Pancreas (tissue), 10 donors: ENCODE measurements at regions not wholly inside any gene's neighbourhood (a gene's known extent, or its start where the extent isn't known, plus 50 kb on each side); places are given as distances from the start of the nearest gene placed in this dataset.

Experiments
- ATAC-seq, 4 donors: fragments of 200-7000 bp; cut with Tn5 transposase; one replicate each; pipeline versions ENCODE4 v1.8.0 to v1.9.1; 2020; ENCODE audit warnings: mild to moderate bottlenecking in 4 of 4, moderate library complexity in 4 of 4
- DNase-seq, 6 donors: peaks; one replicate each; pipeline ENCODE4 v3.0.0-alpha.2; 2020
- FAIRE-seq: peaks from 2 replicates; lab custom pipeline; 2012; peaks lifted over from hg19 to GRCh38; lab: Jason Lieb, UNC
- H3K27ac ChIP-seq, 4 donors: fragments of 200-600 bp; sonication (generic); 1 replicate in 3 of 4; 2 replicates in 1 of 4; pipeline versions ENCODE4 v1.5.0 to v1.8.0; 2020
- H3K27me3 ChIP-seq, 4 donors: fragments of 200-600 bp; one replicate each; pipeline ENCODE4 v1.8.0; 2021
- H3K36me3 ChIP-seq, 3 donors: fragments of 200-600 bp; sonication (generic) in 1 of 3; one replicate each; pipeline versions ENCODE4 v1.5.0 to v1.8.0; 2020 to 2021
- H3K4me1 ChIP-seq, 3 donors: fragments of 200-600 bp; one replicate each; pipeline ENCODE4 v1.8.0; 2021
- H3K4me3 ChIP-seq, 4 donors: fragments of 200-600 bp; sonication (generic) in 2 of 4; one replicate each; pipeline versions ENCODE4 v1.5.0 to v1.8.0; 2020 to 2021
- H3K9me3 ChIP-seq, 4 donors: fragments of 200-600 bp; one replicate each; pipeline ENCODE4 v1.8.0; 2021
- CTCF ChIP-seq, 4 donors: fragments of 200-600 bp; sonication (generic) in 3 of 4; IDR thresholded peaks; one replicate each; pipeline versions ENCODE4 v1.5.0 to v1.8.0; 2021; ENCODE audit warnings: antibody characterized with exemption in 4 of 4
- WGBS, 2 donors: extraction: QIAGEN DNeasy Blood & Tissue Kit; methylation state at CpG; one replicate each; pipeline ENCODE4 v1.1.7; 2013; 5-methylcytosine and 5-hydroxymethylcytosine counted together
- intact Hi-C, 3 donors: fragments of 100-400 bp; cut with DNase I; formaldehyde crosslinking; loops; one replicate each; pipeline versions ENCODE4 v1.11.1 to v1.14.2; 2022
- donor health status: healthy with polysubstance abuse.
- donor health status: DM: no; HTN: no; CAD: no; lungs with moderate emphysema.
- donor health status: DM: no; HTN: no; CAD: no.
- donor health status: control.
- donor health status: control.
- donor health status: Bipolar disorder and iron deficiency.
- donor health status: DM: yes; HTN: yes; CAD: no.
- donor health status: DM: no; HTN: no; CAD: no.
- donor health status: DM: no; HTN: no; CAD: no.
- donor health status: DM: yes; HTN: yes; CAD: no.

- intact Hi-C loops = no loop called here
- TF ChIP-seq CTCF (IDR thresholded peaks at IDR 0.05) = no peak
These were observed 100.7 kb upstream of the STX18 start for GRCh38 chr4:4642496-4643000.

GRCh38 chr4:4641661-4642495 lies 100.0 kb upstream of the STX18 start:
- ATAC-seq = no peak
- no peak overlapping the region for H3K27ac ChIP-seq

More at GRCh38 chr4:4642496-4643000, 100.7 kb upstream of the STX18 start:
- H3K27ac ChIP-seq = no peak overlapping the region
- H3K9me3 ChIP-seq = no peaks in the 10 kb centered on the region
- ATAC-seq (no peak), DNase-seq (no peak), FAIRE-seq (no peak)
- no peaks in the 10 kb centered on the region for H3K4me1 ChIP-seq
- WGBS, 2 donors = 78 to 79% methylated on average over 6 of the region's 6 CpGs
- H3K4me3 ChIP-seq = no peak overlapping the region
- H3K36me3 ChIP-seq = no peaks in the 10 kb centered on the region
- H3K27me3 ChIP-seq = no peaks in the 10 kb centered on the region

GRCh38 chr4:4641254-4641653 lies 99.4 kb upstream of the STX18 start:
- H3K27ac ChIP-seq = no peak overlapping the region

More at GRCh38 chr4:4641661-4642495, 100.0 kb upstream of the STX18 start:
- TF ChIP-seq CTCF (IDR thresholded peaks at IDR 0.05) = no peak
- FAIRE-seq (no peak), DNase-seq (no peak)
- H3K27me3 ChIP-seq = no peaks in the 10 kb centered on the region
- intact Hi-C loops = no loop called here
- H3K36me3 ChIP-seq = no peaks in the 10 kb centered on the region
- no peak overlapping the region for H3K4me3 ChIP-seq
- no peaks in the 10 kb centered on the region for H3K4me1 ChIP-seq
- WGBS, 2 donors = 71 to 74% methylated on average over 23 of the region's 23 CpGs
- H3K9me3 ChIP-seq = no peaks in the 10 kb centered on the region

GRCh38 chr4:4640692-4641091 lies 98.8 kb upstream of the STX18 start:
- Histone ChIP-seq H3K4me1 (no peaks in the 10 kb centered on the region), H3K36me3 (no peaks in the 10 kb centered on the region), H3K27me3 (no peaks in the 10 kb centered on the region), H3K27ac (no peak overlapping the region), H3K9me3 (no peaks in the 10 kb centered on the region), H3K4me3 (no peak overlapping the region)
- DNase-seq (no peak), FAIRE-seq (no peak), ATAC-seq (no peak)
- TF ChIP-seq CTCF (IDR thresholded peaks at IDR 0.05) = no peak
- intact Hi-C loops = no loop called here
- WGBS, 2 donors = 67 to 72% methylated on average over 10 of the region's 10 CpGs

More at GRCh38 chr4:4641254-4641653, 99.4 kb upstream of the STX18 start:
- H3K4me3 ChIP-seq = no peak overlapping the region
- no peaks in the 10 kb centered on the region for H3K27me3 ChIP-seq
- intact Hi-C loops = no loop called here
- no peak for TF ChIP-seq CTCF (IDR thresholded peaks at IDR 0.05)
- DNase-seq = no peak
- no peak for ATAC-seq
- 84% methylated on average over 8 of the region's 8 CpGs for whole genome bisulfite sequencing, 2 donors
- no peaks in the 10 kb centered on the region for H3K9me3 ChIP-seq
- no peak for FAIRE-seq
- H3K36me3 ChIP-seq = no peaks in the 10 kb centered on the region
- no peaks in the 10 kb centered on the region for H3K4me1 ChIP-seq

- 72 to 85% methylated on average over 3 of the region's 3 CpGs for WGBS, 2 donors
- intact Hi-C loops = no loop called here
- Histone ChIP-seq H3K36me3 (no peaks in the 10 kb centered on the region), H3K4me1 (no peaks in the 10 kb centered on the region), H3K27ac (no peak overlapping the region), H3K4me3 (no peak overlapping the region), H3K27me3 (no peaks in the 10 kb centered on the region), H3K9me3 (no peaks in the 10 kb centered on the region)
- FAIRE-seq (no peak), ATAC-seq (no peak), DNase-seq (no peak)
- TF ChIP-seq CTCF (IDR thresholded peaks at IDR 0.05) = no peak
These were observed 97.5 kb upstream of the STX18 start for GRCh38 chr4:4639370-4639769.
